ENCODE measurements at regions not wholly inside any gene's neighbourhood (a gene's known extent, or its start where the extent isn't known, plus 50 kb on each side); places are given as distances from the start of the nearest gene placed in this dataset.
"Not testable (repeated sequence)": the region's sequence is repeated elsewhere in the genome, so short reads cannot be mapped to it uniquely, and the experiment has no call there.

- DNase-seq (ENCODE audit: low spot score), result no peak
- no peak overlapping the region for H3K27ac ChIP-seq
- ChIA-PET POLR2A (ENCODE audit: low non-redundant PET) (no interaction called here), CTCF (no interaction called here)
- no peak for TF ChIP-seq CTCF (conservative IDR thresholded peaks at IDR 0.05; ENCODE audit: low read depth)
These were observed 631.2 kb downstream of the CPS1 start for GRCh38 chr2:211187602-211188001.

GRCh38 chr2:211203986-211204385, 647.6 kb downstream of the CPS1 start:
- DNase-seq (ENCODE audit: low spot score), result no peak
- POLR2A ChIA-PET (ENCODE audit: low non-redundant PET), result no interaction called here
- CTCF ChIA-PET, result no interaction called here
- no peak overlapping the region for H3K27ac ChIP-seq
- no peak for TF ChIP-seq CTCF (conservative IDR thresholded peaks at IDR 0.05; ENCODE audit: low read depth)

GRCh38 chr2:211204456-211204855, 648.1 kb downstream of the CPS1 start:
- ChIA-PET CTCF (no interaction called here), POLR2A (ENCODE audit: low non-redundant PET) (no interaction called here)
- TF ChIP-seq CTCF (conservative IDR thresholded peaks at IDR 0.05; ENCODE audit: low read depth), result no peak
- DNase-seq (ENCODE audit: low spot score), result no peak
- no peak overlapping the region for H3K27ac ChIP-seq

- no peak for TF ChIP-seq CTCF (conservative IDR thresholded peaks at IDR 0.05; ENCODE audit: low read depth)
- DNase-seq (ENCODE audit: low spot score), result no peak
- ChIA-PET POLR2A (ENCODE audit: low non-redundant PET) (no interaction called here), CTCF (no interaction called here)
- no peak overlapping the region for H3K27ac ChIP-seq
These were observed 648.5 kb downstream of the CPS1 start for GRCh38 chr2:211204902-211205301.

- CTCF ChIA-PET, result interaction anchor here (0.7 kb wide), 1 partner anchor 140 kb away, joined by 3 read pairs; no protein-coding TSS in a partner anchor
These were observed 649.0 kb downstream of the CPS1 start for GRCh38 chr2:211205358-211205757.

GRCh38 chr2:211205836-211206235, 649.4 kb downstream of the CPS1 start:
- ChIA-PET CTCF (interaction anchor here (0.7 kb wide), 1 partner anchor 141 kb away, joined by 3 read pairs; no protein-coding TSS in a partner anchor), POLR2A (ENCODE audit: low non-redundant PET) (no interaction called here)
- DNase-seq (ENCODE audit: low spot score), result no peak
- no peak for TF ChIP-seq CTCF (conservative IDR thresholded peaks at IDR 0.05; ENCODE audit: low read depth)
- no peak overlapping the region for H3K27ac ChIP-seq

More at GRCh38 chr2:211205358-211205757, 649.0 kb downstream of the CPS1 start:
- DNase-seq (ENCODE audit: low spot score), result no peak
- POLR2A ChIA-PET (ENCODE audit: low non-redundant PET), result no interaction called here
- H3K27ac ChIP-seq, result no peak overlapping the region
- TF ChIP-seq CTCF (conservative IDR thresholded peaks at IDR 0.05; ENCODE audit: low read depth), result no peak

- peak; percentile 1 for DNase-seq (ENCODE audit: low spot score)
- TF ChIP-seq CTCF (conservative IDR thresholded peaks at IDR 0.05; ENCODE audit: low read depth), result no peak
- ChIA-PET POLR2A (ENCODE audit: low non-redundant PET) (no interaction called here), CTCF (interaction anchor here (0.6 to 0.7 kb wide), 4 partner anchors 16 to 1140 kb away, joined by 3 to 4 read pairs (median 4); no protein-coding TSS in a partner anchor)
- no peak overlapping the region for H3K27ac ChIP-seq
These were observed 659.8 kb downstream of the CPS1 start for GRCh38 chr2:211216221-211216620.

- POLR2A ChIA-PET (ENCODE audit: low non-redundant PET); DNase-seq (ENCODE audit: low spot score); CTCF ChIA-PET; H3K27ac ChIP-seq: not testable (repeated sequence)
These were observed 663.1 kb downstream of the CPS1 start for GRCh38 chr2:211219548-211219947.

Data from RWPE1 (cell line).